ENCODE measurements at regions not wholly inside any gene's neighbourhood (a gene's known extent, or its start where the extent isn't known, plus 50 kb on each side); places are given as distances from the start of the nearest gene placed in this dataset.
"Not testable (repeated sequence)": the region's sequence is repeated elsewhere in the genome, so short reads cannot be mapped to it uniquely, and the experiment has no call there.

DNA sequence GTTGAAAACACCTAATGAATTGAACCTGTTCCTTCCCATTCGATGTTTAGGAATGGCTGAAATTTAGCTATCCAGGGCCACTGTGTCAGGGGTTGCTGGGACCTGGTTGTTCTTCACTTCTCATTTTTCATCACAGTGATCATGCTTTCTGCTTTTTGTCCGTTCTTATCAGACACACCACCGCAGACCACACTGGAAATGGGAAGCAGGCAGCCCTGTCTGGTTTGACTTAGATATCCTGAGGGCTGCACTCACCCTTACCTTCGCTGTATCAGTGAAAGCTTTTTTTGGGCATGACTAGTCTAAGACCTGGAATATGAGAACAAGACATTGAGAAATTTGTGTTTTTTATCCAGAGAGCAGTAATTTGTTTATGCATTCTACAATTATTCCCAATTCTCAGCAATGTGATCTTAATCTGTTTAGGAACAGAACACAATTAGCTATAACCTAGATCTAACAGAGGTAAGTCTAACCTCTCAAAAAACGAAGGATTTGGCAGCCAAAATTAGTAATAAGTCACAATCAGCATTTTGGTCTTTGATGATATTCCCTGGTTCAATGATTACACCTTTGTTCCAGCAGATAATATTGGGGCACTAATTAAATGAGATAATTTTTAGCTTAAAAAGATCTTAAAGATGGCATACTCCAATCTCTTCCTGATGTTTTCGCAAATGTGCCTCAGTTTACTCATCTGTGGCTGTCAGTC is 126.0 kb upstream of the GOT2 start:
- Mint-ChIP-seq H3K27ac (no peak overlapping the region), H3K4me3 (no peak overlapping the region), H3K9me3 (no peaks in the 10 kb centered on the region), H3K27me3 (ENCODE audit: low read depth) (no peaks in the 10 kb centered on the region), H3K36me3 (ENCODE audit: low read depth) (no peaks in the 10 kb centered on the region), H3K4me1 (ENCODE audit: low read depth) (no peaks in the 10 kb centered on the region)
- DNase-seq (ENCODE audit: low spot score) = no peak

DNA sequence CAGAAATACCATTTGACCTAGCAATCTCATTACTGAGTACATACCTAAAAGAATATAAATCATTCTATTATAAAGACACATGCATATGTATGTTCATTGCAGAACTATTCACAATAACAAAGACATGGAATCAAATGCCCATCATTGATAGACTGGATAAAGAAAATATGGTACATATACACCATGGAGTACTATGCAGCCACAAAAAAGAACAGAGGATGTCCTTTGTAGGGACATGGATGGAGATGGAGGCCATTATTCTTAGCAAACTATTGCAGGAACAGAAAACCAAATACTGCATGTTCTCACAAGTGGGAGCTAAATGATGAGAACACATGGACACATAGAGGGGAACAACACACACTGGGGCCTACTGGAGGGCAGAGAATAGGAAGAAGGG is 124.5 kb upstream of the GOT2 start:
- not testable (repeated sequence) for H3K27ac Mint-ChIP-seq; H3K9me3 Mint-ChIP-seq; H3K4me3 Mint-ChIP-seq; H3K27me3 Mint-ChIP-seq (ENCODE audit: low read depth); H3K4me1 Mint-ChIP-seq (ENCODE audit: low read depth); H3K36me3 Mint-ChIP-seq (ENCODE audit: low read depth); DNase-seq (ENCODE audit: low spot score)

DNA sequence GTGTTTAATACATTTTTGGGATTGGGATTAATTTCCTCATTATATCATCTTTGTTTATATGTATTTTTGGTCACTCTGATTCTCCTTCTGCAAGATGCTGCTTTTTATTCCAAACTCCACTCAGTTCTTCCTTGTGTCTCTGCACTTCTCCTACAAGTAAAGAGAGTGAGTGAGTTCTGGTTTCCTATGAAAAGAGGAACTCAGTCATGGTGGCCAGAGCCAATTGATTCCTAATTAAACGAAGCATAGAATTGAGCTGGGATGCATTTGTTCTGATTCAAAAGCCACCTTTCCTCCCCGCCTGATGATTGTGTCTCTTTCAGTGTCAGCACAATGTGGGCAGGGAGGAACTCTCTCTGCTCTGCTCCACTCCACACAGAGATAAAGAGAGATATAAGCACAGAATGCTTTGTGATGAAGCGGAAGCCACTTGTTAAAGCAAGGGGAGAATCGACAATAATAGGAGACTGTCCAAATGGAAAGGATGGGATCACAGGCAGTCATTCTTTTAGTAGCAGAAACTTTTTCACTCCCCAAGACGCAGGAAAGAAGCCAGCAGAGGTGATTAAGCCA is 121.3 kb upstream of the GOT2 start:
- Mint-ChIP-seq H3K9me3 (no peaks in the 10 kb centered on the region), H3K4me1 (ENCODE audit: low read depth) (no peaks in the 10 kb centered on the region), H3K4me3 (no peak overlapping the region), H3K27me3 (ENCODE audit: low read depth) (no peaks in the 10 kb centered on the region), H3K36me3 (ENCODE audit: low read depth) (no peaks in the 10 kb centered on the region), H3K27ac (no peak overlapping the region)
- DNase-seq (ENCODE audit: low spot score) = no peak

DNA sequence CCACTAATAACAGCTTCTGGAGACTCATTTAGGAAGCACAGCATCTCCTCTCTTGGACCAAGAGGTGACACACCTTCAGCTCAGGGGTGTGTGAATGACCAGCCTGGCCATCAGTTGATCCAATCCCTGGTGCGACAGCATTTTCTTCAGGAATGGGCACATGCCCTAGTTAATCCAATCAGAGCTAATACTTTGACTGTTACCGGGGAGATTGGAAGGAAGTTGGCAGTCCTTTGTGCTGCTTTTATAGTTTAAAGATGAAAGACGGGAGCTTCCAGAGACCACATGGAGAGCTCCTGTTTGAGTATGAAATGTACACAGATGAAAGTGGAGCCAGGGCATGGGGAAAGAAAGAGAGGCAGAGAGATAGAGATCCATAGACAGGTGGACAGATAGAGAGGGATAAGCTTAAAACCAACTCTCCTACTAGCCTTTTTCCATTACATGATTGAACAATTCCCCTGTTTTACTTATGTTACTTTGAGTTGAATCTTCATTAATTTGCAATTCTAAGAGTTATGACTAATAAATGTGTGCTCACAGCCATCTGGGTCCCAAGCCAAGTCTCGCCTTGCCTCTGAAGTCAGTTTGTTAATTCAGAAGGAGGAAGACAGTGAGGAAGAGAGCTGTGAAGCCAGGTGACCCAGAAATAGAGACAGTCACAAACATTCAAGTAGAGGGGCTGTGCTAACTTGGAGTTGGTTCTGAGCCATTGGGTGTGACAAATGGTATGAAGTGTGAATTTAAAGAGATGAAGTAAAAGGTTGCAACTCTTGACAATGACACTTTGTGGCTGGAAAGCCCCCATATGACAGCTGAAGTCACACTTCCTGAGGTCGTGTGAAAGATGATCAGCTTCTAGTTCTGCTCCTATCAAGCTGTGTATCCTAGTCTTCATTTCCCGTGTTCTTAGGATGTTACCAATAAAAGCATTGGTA is 120.0 kb upstream of the GOT2 start:
- H3K4me1 Mint-ChIP-seq (ENCODE audit: low read depth) = no peaks in the 10 kb centered on the region
- no peaks in the 10 kb centered on the region for H3K27me3 Mint-ChIP-seq (ENCODE audit: low read depth)
- no peaks in the 10 kb centered on the region for H3K36me3 Mint-ChIP-seq (ENCODE audit: low read depth)
- H3K4me3 Mint-ChIP-seq = no peak overlapping the region
- DNase-seq (ENCODE audit: low spot score) = no peak
- no peak overlapping the region for H3K27ac Mint-ChIP-seq
- H3K9me3 Mint-ChIP-seq = no peaks in the 10 kb centered on the region

DNA sequence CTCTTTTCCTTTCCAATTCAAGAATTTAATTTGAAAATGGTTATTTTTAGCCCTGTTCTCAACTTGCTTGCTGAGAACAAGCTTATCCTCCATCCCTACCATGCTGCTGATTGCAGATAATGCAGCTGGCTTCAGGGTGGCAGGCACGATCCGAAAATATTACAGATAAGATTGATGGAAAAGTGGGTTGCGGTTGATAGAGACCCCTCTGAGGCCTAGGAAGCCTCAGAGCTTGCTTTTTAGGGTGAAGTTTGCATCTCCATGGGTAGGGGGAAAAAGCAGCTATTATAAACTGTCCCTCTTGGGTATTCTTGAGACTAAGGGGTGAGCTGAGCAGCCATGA is 116.5 kb upstream of the GOT2 start:
- no peak for DNase-seq (ENCODE audit: low spot score)
- Mint-ChIP-seq H3K27ac (no peak overlapping the region), H3K27me3 (ENCODE audit: low read depth) (no peaks in the 10 kb centered on the region), H3K4me1 (ENCODE audit: low read depth) (no peaks in the 10 kb centered on the region), H3K4me3 (no peak overlapping the region), H3K36me3 (ENCODE audit: low read depth) (no peaks in the 10 kb centered on the region), H3K9me3 (no peaks in the 10 kb centered on the region)

DNA sequence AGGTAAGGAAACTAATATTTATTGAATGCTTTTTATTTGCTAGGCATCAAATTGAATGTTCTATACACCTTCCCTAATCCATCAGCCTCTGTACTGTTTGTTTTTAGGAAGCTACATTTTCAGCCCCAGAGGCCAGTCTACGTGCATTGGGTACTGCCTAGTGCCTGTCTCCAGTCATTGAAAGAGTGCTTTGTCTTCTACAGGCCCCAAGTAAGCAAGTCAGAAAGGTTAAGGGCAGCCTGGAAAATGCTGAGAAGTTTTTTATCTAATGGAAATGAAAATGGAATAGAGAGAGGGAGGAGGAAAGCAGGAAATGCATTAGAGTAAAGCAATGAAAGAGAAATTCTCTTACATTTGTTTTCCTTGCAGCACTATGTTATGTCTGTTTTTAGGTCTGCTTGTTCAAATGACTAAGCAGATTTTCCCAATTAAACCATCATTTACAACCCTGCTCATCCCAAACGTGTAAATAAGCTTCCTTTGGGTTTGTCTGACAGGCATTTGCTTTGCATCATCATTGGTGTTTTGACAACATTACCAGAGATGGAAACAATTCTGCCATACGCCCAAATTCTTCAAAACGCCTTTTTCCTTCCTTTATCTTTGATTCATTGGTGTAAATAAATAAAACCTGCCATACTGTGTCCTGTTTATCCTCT is 116.0 kb upstream of the GOT2 start:
- Mint-ChIP-seq H3K36me3 (ENCODE audit: low read depth) (no peaks in the 10 kb centered on the region), H3K27me3 (ENCODE audit: low read depth) (no peaks in the 10 kb centered on the region), H3K4me1 (ENCODE audit: low read depth) (no peaks in the 10 kb centered on the region), H3K4me3 (no peak overlapping the region), H3K9me3 (no peaks in the 10 kb centered on the region), H3K27ac (no peak overlapping the region)
- DNase-seq (ENCODE audit: low spot score) = no peak

DNA sequence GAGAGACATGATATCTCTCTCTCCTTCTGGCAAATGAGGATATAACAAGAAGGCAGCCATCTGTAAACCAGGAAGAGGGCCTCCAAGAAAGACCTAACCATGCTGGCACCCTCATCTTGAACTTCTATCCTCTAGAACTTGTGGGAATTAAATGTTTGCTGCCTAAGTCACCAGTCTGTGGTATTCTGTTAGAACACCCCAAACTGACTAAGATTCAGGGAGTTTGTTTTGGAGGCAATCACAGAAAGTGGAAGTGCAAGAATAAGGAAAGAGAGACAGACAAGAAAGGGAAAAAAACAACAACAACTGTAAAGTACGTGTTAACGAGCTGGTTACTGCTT is 114.5 kb upstream of the GOT2 start:
- no peak for DNase-seq (ENCODE audit: low spot score)
- Mint-ChIP-seq H3K36me3 (ENCODE audit: low read depth) (no peaks in the 10 kb centered on the region), H3K4me3 (no peak overlapping the region), H3K27me3 (ENCODE audit: low read depth) (no peaks in the 10 kb centered on the region), H3K27ac (no peak overlapping the region), H3K9me3 (no peaks in the 10 kb centered on the region), H3K4me1 (ENCODE audit: low read depth) (no peaks in the 10 kb centered on the region)

DNA sequence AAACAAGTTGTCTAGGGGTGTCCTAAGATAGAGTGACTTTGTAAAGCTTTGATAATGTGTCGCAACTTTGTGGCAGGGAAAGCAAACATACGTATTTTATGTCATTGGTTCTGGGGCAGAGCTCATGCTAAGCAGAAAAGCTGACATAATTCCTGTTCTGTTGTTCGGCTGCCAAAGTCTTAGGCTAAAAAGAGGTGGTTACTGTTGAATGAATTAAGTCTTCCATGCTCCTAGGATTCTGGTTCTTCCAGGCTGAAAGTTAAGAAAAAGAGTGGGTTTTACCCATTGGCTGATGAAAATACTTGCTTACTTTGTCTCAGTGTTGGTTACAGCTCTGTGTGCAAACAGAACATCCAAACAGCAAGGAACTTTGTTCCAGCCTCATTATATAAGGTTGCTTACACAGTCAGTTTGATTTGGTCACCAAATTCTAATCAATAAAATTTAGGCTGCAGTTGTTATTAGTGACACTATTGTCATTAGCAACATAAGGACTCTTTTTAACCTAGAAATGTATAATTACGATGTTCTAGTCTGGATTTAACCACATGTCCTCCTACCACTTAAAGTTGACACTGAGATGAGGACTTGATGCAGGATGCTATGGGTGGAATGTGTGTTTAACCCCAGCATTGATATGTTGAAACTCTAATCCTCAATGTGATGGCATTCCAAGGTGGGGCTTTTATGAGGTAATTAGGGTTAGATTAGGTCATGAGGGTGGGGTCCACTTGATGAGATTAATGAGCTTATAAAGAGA is 114.0 kb upstream of the GOT2 start:
- DNase-seq (ENCODE audit: low spot score) = no peak
- Mint-ChIP-seq H3K27ac (no peak overlapping the region), H3K36me3 (ENCODE audit: low read depth) (no peaks in the 10 kb centered on the region), H3K4me3 (no peak overlapping the region), H3K4me1 (ENCODE audit: low read depth) (no peaks in the 10 kb centered on the region), H3K27me3 (ENCODE audit: low read depth) (no peaks in the 10 kb centered on the region), H3K9me3 (no peaks in the 10 kb centered on the region)

DNA sequence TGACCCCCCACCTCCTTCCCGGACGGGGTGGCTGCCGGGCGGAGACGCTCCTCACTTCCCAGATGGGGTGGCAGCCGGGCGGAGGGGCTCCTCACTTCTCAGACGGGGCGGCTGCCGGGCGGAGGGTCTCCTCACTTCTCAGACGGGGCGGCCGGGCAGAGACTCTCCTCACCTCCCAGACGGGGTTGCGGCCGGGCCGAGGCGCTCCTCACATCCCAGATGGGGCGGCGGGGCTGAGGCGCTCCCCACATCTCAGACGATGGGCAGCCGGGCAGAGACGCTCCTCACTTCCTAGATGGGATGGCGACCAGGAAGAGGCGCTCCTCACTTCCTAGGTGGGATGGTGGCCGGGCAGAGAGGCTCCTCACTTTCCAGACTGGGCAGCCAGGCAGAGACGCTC is 112.1 kb upstream of the GOT2 start:
- DNase-seq (ENCODE audit: low spot score); H3K36me3 Mint-ChIP-seq (ENCODE audit: low read depth); H3K27ac Mint-ChIP-seq; H3K9me3 Mint-ChIP-seq; H3K27me3 Mint-ChIP-seq (ENCODE audit: low read depth); H3K4me3 Mint-ChIP-seq; H3K4me1 Mint-ChIP-seq (ENCODE audit: low read depth): not testable (repeated sequence)

DNA sequence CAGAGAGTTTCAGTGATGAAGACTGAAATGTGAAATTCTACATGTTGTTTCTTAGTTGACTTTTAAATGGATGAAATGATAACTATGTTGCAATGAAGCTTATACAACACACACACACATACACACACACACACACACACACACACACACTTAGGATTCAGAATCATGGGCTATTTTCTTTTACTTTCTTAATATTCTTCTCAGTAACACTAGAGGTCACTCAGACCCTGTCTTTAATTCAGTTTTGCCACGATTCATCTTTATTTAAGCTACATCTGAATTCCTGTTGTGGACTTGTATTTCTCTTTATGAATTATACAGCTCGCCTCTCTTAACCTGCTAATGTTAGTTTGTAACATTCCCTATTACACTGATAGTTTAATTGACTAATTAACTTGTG is 109.6 kb upstream of the GOT2 start:
- Mint-ChIP-seq H3K4me1 (ENCODE audit: low read depth) (no peaks in the 10 kb centered on the region), H3K9me3 (no peaks in the 10 kb centered on the region), H3K27me3 (ENCODE audit: low read depth) (no peaks in the 10 kb centered on the region), H3K36me3 (ENCODE audit: low read depth) (no peaks in the 10 kb centered on the region), H3K27ac (no peak overlapping the region), H3K4me3 (no peak overlapping the region)
- DNase-seq (ENCODE audit: low spot score) = no peak

DNA sequence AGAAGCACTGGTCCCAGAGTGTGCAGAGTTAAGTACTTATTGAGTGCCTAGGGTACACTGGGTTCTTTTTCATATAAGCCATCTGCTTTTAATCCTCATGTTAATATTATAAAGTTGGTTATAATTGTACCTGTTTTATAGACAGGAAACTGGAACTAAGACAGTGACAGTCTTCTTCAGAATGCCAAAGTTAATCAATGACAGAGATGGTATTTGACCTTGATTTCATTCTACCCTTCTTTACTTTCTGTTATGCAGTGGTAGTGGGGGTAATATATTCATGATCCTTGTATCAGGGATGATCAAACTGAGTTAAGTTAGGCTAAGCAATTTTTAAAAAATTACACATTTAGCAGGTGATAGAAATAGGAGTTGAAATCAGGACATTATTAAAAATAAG is 108.6 kb upstream of the GOT2 start:
- Mint-ChIP-seq H3K36me3 (ENCODE audit: low read depth) (no peaks in the 10 kb centered on the region), H3K4me3 (no peak overlapping the region), H3K27me3 (ENCODE audit: low read depth) (no peaks in the 10 kb centered on the region), H3K27ac (no peak overlapping the region), H3K4me1 (ENCODE audit: low read depth) (no peaks in the 10 kb centered on the region), H3K9me3 (peaks cover 3% of the 10 kb centered on the region)
- no peak for DNase-seq (ENCODE audit: low spot score)

DNA sequence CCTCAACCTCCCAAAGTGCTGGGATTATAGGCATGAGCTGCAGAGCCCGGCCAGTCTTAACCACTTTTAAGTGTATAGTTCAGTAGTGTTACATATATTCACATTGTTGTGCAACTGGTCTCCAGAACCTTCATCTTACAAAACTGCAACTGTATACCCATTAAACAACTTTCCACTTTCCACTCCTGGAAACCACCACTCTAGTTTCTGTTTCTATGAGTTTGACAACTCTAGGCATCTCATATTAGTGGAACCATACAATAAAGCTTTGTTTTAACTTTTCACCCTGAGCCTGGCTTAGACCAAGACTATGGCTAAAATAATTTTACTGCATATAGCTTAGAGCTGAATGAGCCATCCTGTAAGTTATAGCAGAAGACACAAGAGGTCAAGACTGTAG is 108.0 kb upstream of the GOT2 start:
- DNase-seq (ENCODE audit: low spot score) = no peak
- Mint-ChIP-seq H3K4me1 (ENCODE audit: low read depth) (no peaks in the 10 kb centered on the region), H3K36me3 (ENCODE audit: low read depth) (no peaks in the 10 kb centered on the region), H3K4me3 (no peak overlapping the region), H3K27ac (no peak overlapping the region), H3K27me3 (ENCODE audit: low read depth) (no peaks in the 10 kb centered on the region), H3K9me3 (peaks cover 3% of the 10 kb centered on the region)

DNA sequence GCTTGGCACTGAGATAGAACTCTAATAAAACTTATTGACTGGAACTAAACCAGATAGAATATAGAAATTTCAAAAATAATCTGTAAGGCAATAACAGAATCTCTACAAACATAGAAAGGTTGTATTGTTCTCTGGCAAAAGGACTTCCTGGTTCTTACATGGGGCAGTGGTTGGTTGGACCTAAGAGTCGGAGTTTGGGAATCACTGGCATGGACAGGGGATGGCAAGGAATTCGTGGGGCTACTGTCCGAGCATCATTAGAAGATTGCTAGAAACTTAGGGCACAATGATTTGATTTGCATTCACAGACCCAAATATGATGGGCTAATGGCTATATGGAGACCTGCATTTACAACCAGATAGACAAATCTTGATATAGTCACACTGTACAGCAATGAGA is 103.8 kb upstream of the GOT2 start:
- Mint-ChIP-seq H3K27me3 (ENCODE audit: low read depth) (no peaks in the 10 kb centered on the region), H3K4me1 (ENCODE audit: low read depth) (no peaks in the 10 kb centered on the region), H3K36me3 (ENCODE audit: low read depth) (no peaks in the 10 kb centered on the region), H3K9me3 (peaks cover 3% of the 10 kb centered on the region), H3K4me3 (no peak overlapping the region), H3K27ac (no peak overlapping the region)
- no peak for DNase-seq (ENCODE audit: low spot score)

DNA sequence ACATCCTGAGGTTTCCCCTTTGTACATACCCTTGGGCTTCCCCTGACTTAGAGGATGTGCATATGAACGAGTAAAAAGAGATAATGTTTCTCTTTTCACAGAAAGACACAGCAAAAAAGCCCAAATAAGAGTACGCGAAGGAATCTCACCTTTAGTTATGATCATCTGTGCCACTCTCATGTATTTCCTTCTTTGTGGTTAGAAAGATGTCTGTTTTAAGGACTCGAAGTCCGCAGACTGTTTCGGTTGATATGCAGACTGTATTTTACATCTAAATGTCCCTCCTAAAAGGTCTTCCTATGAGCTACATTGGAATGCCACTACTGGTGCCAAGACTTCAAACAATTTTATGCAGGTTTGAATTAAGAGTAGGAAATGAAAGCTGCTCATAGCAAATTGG is 102.3 kb upstream of the GOT2 start:
- Mint-ChIP-seq H3K4me1 (ENCODE audit: low read depth) (no peaks in the 10 kb centered on the region), H3K9me3 (peaks cover 3% of the 10 kb centered on the region), H3K36me3 (ENCODE audit: low read depth) (no peaks in the 10 kb centered on the region), H3K27ac (no peak overlapping the region), H3K4me3 (no peak overlapping the region), H3K27me3 (ENCODE audit: low read depth) (no peaks in the 10 kb centered on the region)
- DNase-seq (ENCODE audit: low spot score) = no peak
